Gastroesophageal sphincter (tissue), 3 donors: ENCODE measurements at regions not wholly inside any gene's neighbourhood (a gene's known extent, or its start where the extent isn't known, plus 50 kb on each side); places are given as distances from the start of the nearest gene placed in this dataset.

ENCODE experiments used
- CTCF ChIP-seq, 4 experiments: fragments of 200-600 bp in 2 of 4; fragments of 450-650 bp in 2 of 4; sonication (generic) in 1 of 4; IDR thresholded peaks; one replicate each; pipeline ENCODE4 v1.5.1; 2017 to 2019; ENCODE audit warnings: antibody characterized with exemption in 4 of 4, mild to moderate bottlenecking in 2 of 4, moderate library complexity in 2 of 4
- EP300 ChIP-seq: sonication (generic); formaldehyde crosslinking; IDR thresholded peaks from one replicate; pipeline ENCODE4 v1.6.1; 2017; ENCODE audit warnings: antibody characterized with exemption, mild to moderate bottlenecking
- POLR2A ChIP-seq, 2 donors: fragments of 450-650 bp; IDR thresholded peaks; one replicate each; pipeline ENCODE4 v1.6.1; 2017; ENCODE audit warnings: antibody characterized with exemption in 2 of 2, mild to moderate bottlenecking in 2 of 2, moderate library complexity in 1 of 2
- POLR2AphosphoS5 ChIP-seq: sonication (generic); formaldehyde crosslinking; IDR thresholded peaks from one replicate; pipeline ENCODE4 v1.6.1; 2017; ENCODE audit warnings: antibody characterized with exemption

DNA sequence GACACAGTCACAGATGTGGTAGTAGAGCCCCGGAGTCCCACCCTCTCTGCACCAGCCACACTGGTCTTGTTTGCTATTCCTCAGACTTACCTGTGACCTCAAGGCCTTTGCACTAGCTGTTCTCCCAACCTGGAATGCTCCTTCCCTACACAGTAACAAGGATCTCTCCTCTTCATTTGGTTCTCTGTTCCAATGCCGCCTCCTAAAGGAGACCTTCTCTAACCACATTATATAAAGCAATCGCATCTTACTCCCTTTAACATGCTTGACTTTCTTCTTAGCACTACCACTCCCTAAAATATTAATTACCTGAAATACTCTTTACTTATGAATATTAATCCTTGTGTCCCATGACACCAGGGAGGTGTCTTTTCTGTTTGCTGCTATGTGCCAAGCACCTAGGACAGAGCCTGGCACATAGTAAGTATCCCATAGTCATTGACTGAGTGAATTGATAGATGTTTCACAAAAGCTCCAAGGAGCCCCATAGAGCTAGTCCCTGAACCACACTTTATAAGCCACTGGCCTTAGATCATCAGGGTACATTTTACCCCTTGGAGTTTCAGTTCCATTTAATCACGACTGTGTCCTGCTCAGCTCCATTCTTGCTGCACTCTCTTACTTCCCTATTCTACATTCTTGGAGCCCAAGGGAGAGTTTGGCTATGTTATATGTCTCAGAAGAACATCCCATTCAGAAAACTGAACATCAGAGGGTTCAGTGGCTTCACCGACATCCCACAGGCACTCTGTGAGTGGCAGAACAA is 312.7 kb downstream of the RAB28 start:
- TF ChIP-seq CTCF (IDR thresholded peaks at IDR 0.05) (no peak), POLR2AphosphoS5 (no peak), POLR2A (IDR thresholded peaks at IDR 0.05) (no peak), EP300 (no peak)
